ENCODE measurements at regions not wholly inside any gene's neighbourhood (a gene's known extent, or its start where the extent isn't known, plus 50 kb on each side); places are given as distances from the start of the nearest gene placed in this dataset.

DNA sequence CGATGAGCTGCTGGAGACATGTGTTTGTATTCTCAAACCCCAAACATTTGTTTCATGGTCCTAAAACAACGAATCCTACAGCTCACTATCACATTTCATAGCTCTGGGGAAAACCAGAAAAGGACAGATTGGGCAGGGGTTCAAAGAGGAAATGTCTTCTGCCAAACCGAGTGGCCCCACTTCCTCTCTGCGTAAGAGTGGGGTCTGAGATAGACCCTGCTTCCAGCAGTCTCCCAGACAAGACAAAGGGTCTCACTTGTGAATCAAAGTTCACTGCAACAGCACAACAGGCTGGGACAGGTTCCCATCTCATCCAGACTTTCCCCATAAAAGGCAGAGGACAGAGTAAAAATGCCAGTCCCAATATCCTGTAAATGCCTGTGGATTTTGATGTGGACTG is 276.2 kb upstream of the SLC24A2 start:
- DNase-seq (ENCODE audit: low read depth): no peak
- TF ChIP-seq, protein P1, sequence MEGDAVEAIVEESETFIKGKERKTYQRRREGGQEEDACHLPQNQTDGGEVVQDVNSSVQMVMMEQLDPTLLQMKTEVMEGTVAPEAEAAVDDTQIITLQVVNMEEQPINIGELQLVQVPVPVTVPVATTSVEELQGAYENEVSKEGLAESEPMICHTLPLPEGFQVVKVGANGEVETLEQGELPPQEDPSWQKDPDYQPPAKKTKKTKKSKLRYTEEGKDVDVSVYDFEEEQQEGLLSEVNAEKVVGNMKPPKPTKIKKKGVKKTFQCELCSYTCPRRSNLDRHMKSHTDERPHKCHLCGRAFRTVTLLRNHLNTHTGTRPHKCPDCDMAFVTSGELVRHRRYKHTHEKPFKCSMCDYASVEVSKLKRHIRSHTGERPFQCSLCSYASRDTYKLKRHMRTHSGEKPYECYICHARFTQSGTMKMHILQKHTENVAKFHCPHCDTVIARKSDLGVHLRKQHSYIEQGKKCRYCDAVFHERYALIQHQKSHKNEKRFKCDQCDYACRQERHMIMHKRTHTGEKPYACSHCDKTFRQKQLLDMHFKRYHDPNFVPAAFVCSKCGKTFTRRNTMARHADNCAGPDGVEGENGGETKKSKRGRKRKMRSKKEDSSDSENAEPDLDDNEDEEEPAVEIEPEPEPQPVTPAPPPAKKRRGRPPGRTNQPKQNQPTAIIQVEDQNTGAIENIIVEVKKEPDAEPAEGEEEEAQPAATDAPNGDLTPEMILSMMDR (conservative IDR thresholded peaks at IDR 0.05; ENCODE audit: low read length): no peak
- no peak overlapping the region for H3K4me3 ChIP-seq (ENCODE audit: low read length)

DNA sequence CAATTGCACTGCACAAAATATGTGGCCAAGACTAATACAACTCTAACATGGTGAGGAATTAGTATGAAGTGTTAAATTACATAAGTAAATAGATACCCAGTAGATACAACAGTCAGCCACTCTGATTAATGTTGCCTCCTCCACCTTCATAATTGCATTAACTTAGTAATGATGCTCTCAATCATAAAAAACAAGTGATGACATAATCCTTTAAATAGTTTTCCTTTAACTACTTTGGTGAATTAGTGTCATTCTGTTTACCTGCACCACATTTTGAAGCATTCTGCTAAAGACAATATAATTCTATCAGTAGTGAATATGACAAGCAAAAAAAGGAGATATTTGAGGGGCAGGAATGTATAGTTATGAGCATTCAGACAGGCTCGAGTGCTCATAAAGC is 265.9 kb upstream of the SLC24A2 start:
- H3K4me3 ChIP-seq (ENCODE audit: low read length): no peak overlapping the region
- TF ChIP-seq, protein P1 (conservative IDR thresholded peaks at IDR 0.05; ENCODE audit: low read length): no peak
- no peak for DNase-seq (ENCODE audit: low read depth)

DNA sequence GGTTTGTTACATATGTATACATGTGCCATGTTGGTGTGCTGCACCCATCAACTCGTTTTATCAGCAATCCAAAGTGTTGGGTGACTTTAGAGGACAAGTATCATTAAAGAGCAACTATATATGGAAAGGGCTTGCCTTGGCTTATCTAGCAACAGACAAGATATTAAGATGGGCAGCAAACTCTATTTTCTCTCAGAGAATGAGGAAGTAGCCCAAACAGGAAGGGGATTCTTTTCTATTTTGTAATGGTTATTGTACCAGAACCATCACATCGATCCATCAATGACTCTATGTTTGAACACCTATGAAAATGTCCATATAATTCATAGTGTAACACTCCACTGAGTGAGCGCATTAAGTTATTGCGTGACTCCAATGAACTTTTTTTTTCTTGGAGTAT is 260.1 kb upstream of the SLC24A2 start:
- DNase-seq (ENCODE audit: low read depth): no peak
- no peak overlapping the region for H3K4me3 ChIP-seq (ENCODE audit: low read length)
- TF ChIP-seq, protein P1 (conservative IDR thresholded peaks at IDR 0.05; ENCODE audit: low read length): no peak

DNA sequence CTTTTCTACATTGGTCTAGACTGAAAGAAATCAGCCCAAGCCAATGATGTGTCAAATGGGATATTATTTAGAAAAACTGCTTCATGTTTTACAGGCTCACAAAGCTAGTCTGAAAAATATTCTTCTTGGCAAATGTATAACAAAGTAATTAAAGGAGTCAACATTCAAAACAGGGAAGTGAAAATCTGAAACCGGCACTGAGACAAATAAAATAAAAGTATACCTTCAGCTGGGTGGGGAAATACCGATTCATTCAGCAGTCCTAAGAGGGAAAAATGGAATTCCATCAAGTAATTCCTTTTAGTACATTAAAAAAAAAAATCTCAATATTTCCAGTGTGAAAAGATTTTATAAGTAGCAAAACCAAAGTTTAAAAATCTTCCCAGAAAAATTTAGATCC is 259.6 kb upstream of the SLC24A2 start:
- no peak for DNase-seq (ENCODE audit: low read depth)
- TF ChIP-seq, protein P1 (conservative IDR thresholded peaks at IDR 0.05; ENCODE audit: low read length): no peak
- H3K4me3 ChIP-seq (ENCODE audit: low read length): no peak overlapping the region

DNA sequence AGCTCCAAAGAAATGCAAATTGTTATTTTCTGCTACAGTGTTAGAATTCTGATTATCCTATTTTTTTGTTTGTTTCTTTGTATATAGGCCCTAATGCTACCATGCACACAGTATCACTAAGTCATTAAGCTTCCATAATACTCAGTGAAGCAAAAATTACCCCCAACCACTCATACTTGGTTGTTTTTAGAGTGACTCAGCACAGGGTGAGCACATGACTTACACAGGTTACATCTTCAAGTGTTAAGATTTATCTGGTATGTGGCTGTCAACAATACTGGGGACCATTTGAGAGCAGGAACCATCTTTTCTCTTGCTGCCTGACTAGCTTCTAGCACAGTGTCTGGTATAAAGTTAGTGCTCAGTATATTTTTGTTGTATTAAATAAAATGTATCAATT is 255.8 kb upstream of the SLC24A2 start:
- DNase-seq (ENCODE audit: low read depth): no peak
- TF ChIP-seq, protein P1 (conservative IDR thresholded peaks at IDR 0.05; ENCODE audit: low read length): no peak
- H3K4me3 ChIP-seq (ENCODE audit: low read length): no peak overlapping the region

DNA sequence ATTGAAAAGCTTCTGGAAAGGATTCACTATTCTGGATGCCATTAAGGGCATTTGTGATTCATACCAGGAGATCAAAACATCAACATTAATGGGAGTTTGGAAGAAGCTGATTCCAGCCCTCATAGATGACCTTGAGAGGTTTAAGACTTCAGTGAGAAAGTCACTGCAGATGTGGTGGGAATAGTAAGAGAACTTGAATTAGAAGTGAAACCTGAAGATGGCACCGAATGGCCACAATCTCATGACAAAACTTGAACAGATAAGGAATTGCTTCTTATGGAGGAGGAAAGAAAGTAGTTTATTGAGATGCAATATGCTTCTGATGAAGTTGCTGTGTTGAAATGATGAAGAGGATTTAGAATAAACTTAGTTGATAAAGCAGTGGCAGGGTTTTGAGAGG is 254.6 kb upstream of the SLC24A2 start:
- no peak overlapping the region for H3K4me3 ChIP-seq (ENCODE audit: low read length)
- no peak for DNase-seq (ENCODE audit: low read depth)
- TF ChIP-seq, protein P1 (conservative IDR thresholded peaks at IDR 0.05; ENCODE audit: low read length): no peak

DNA sequence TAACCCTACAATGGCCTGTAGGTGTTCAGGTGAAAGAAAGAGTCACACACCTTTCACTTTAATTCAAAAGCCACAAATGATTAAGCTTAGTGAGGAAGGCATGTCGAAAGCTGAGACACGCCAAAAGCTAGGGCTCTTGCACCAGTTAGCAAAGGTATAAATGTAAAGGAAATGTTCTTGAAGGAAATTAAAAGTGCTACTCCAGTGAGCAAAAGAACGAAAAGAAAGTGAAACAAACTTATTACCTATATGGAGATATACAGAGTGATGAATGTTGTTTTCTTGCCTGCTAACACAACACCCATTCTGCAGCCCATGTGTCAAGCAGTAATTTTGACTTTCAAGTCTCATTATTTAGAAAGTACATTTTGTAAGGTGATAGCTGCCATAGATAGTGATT is 254.2 kb upstream of the SLC24A2 start:
- TF ChIP-seq, protein P1 (conservative IDR thresholded peaks at IDR 0.05; ENCODE audit: low read length): no peak
- H3K4me3 ChIP-seq (ENCODE audit: low read length): no peak overlapping the region

More for the DNA sequence above, 254.2 kb upstream of the SLC24A2 start:
- no peak for DNase-seq (ENCODE audit: low read depth)
